HepG2 (cell line): ENCODE measurements at regions not wholly inside any gene's neighbourhood (a gene's known extent, or its start where the extent isn't known, plus 50 kb on each side); places are given as distances from the start of the nearest gene placed in this dataset.
A peak's percentile ranks its signal among the peaks of the same experiment; 100 is the strongest.

Source experiments
- ATAC-seq: fragments of 200-7000 bp; cut with Tn5 transposase; 3 replicates; pipeline ENCODE4 v1.9.1; 2020; ENCODE audit warnings: mild to moderate bottlenecking, moderate library complexity
- BruUV-seq: library from RNA; stranded (reverse); fragments of 400-500 nt; replicated peaks from 2 replicates; lab custom pipeline; 2021; lab: Mats Ljungman, UMichigan
- CTCF ChIA-PET: fragments of 300-600 bp; formaldehyde crosslinking; extraction: SDS; loops from one replicate; lab custom pipeline; 2021; ENCODE audit warnings: low total read pairs, inconsistent platforms, low intra/inter-chr PET ratio; lab: Yijun Ruan, JAX
- POLR2A ChIA-PET: fragments of 350-600 bp; sonication (Branson Sonifier 250); formaldehyde crosslinking; loops from one replicate; lab custom pipeline; 2020; ENCODE audit warnings: antibody characterized with exemption, inconsistent platforms; lab: Yijun Ruan, JAX
- DNase-seq: peaks from one replicate; pipeline ENCODE4 v3.0.0-alpha.2; 2015; ENCODE audit warnings: low spot score
- FAIRE-seq: peaks from 3 replicates; lab custom pipeline; 2011; peaks lifted over from hg19 to GRCh38; lab: Jason Lieb, UNC
- H2AFZ ChIP-seq: one replicate; pipeline ENCODE4 v1.6.1; 2011; ENCODE audit warnings: low read length, inconsistent platforms
- H3K27ac ChIP-seq: fragments of 300-600 bp; 3 replicates; pipeline ENCODE4 v1.8.0; 2011; ENCODE audit warnings: mixed run types, mild to moderate bottlenecking, mixed read lengths, low read length, inconsistent platforms; ENCODE audit not compliant: insufficient read depth; ENCODE audit errors: extremely low read length
- H3K27me3 ChIP-seq, 2 experiments: fragments of 200-600 bp in 1 of 2; 2 replicates in 1 of 2; 3 replicates in 1 of 2; pipeline versions ENCODE4 v1.6.0 to v1.8.0; 2011; ENCODE audit warnings: low read length in 2 of 2, mild to moderate bottlenecking in 2 of 2, moderate library complexity in 2 of 2, inconsistent platforms in 1 of 2; ENCODE audit not compliant: insufficient read depth in 2 of 2, control insufficient read depth in 1 of 2
- H3K36me3 ChIP-seq, 2 experiments: fragments of 200-600 bp in 1 of 2; replicated peaks in 1 of 2; 2 replicates in 1 of 2; 3 replicates in 1 of 2; pipeline versions ENCODE4 v1.5.1 to v1.8.0; 2011; ENCODE audit warnings: low read length in 2 of 2, inconsistent platforms in 1 of 2; ENCODE audit not compliant: insufficient read depth in 2 of 2, control insufficient read depth in 1 of 2
- H3K4me1 ChIP-seq: 2 replicates; pipeline ENCODE4 v1.5.1; 2012; ENCODE audit warnings: low read length, inconsistent platforms; ENCODE audit not compliant: insufficient read depth
- H3K4me2 ChIP-seq: 2 replicates; pipeline ENCODE4 v1.6.0; 2011; ENCODE audit warnings: low read depth, low read length, inconsistent platforms
- H3K4me3 ChIP-seq, 3 experiments: fragments of 200-600 bp in 1 of 3; sonication (generic), shearing (Covaris generic) in 1 of 3; replicated peaks in 1 of 3; 2 replicates each; pipeline ENCODE4 v1.5.1; 2011 to 2016; ENCODE audit warnings: low read length in 3 of 3, inconsistent platforms in 2 of 3, low read depth in 2 of 3, mild to moderate bottlenecking in 2 of 3, control low read depth in 1 of 3, mixed read lengths in 1 of 3; ENCODE audit not compliant: insufficient read depth in 1 of 3
- H3K79me2 ChIP-seq: one replicate; pipeline ENCODE4 v1.6.1; 2011; ENCODE audit warnings: low read length, inconsistent platforms; ENCODE audit not compliant: insufficient read depth
- H3K9ac ChIP-seq: 2 replicates; pipeline ENCODE4 v1.6.0; 2011; ENCODE audit warnings: mild to moderate bottlenecking, low read depth, low read length, inconsistent platforms; ENCODE audit not compliant: insufficient read depth
- H3K9me3 ChIP-seq: 2 replicates; pipeline ENCODE4 v1.5.1; 2012; ENCODE audit warnings: mild to moderate bottlenecking, low read length
- H4K20me1 ChIP-seq: 2 replicates; pipeline ENCODE4 v1.6.0; 2011; ENCODE audit warnings: inconsistent platforms, mild to moderate bottlenecking, low read length, moderate library complexity; ENCODE audit not compliant: insufficient read depth
- DNMT3B ChIP-seq: conservative IDR thresholded peaks from 2 replicates; pipeline ENCODE4 v1.6.1; 2016; ENCODE audit warnings: missing biosample characterization, control low read depth
- EZH2 ChIP-seq: conservative IDR thresholded peaks from 2 replicates; pipeline ENCODE4 v1.6.1; 2012; ENCODE audit warnings: mild to moderate bottlenecking, low read depth, low read length, moderate library complexity
- FOXC1 ChIP-seq: sonication (generic); formaldehyde crosslinking; IDR thresholded peaks from 2 replicates; pipeline ENCODE4 v1.8.0; 2022; ENCODE audit warnings: mild to moderate bottlenecking, missing genetic modification reagents, borderline replicate concordance
- FOXP4 ChIP-seq: sonication (generic); formaldehyde crosslinking; IDR thresholded peaks from 2 replicates; pipeline ENCODE4 v1.4.0; 2020; ENCODE audit warnings: missing genetic modification reagents
- MNT ChIP-seq: fragments of 450-650 bp; IDR thresholded peaks from 2 replicates; pipeline ENCODE4 v1.6.1; 2016
- NFRKB ChIP-seq: fragments of 450-650 bp; IDR thresholded peaks from 2 replicates; pipeline ENCODE4 v1.6.1; 2017
- NKX3-1 ChIP-seq: sonication (generic); formaldehyde crosslinking; IDR thresholded peaks from 2 replicates; pipeline ENCODE4 v1.5.0; 2020; ENCODE audit warnings: missing genetic modification reagents
- NR2C2 ChIP-seq: sonication (generic); formaldehyde crosslinking; IDR thresholded peaks from 2 replicates; pipeline ENCODE4 v1.4.0; 2020; ENCODE audit warnings: missing genetic modification reagents, mild to moderate bottlenecking, moderate library complexity, borderline replicate concordance
- PHF8 ChIP-seq: sonication (generic); formaldehyde crosslinking; IDR thresholded peaks from 2 replicates; pipeline ENCODE4 v1.5.0; 2020; ENCODE audit warnings: missing genetic modification reagents
- ZFY ChIP-seq: sonication (generic); formaldehyde crosslinking; IDR thresholded peaks from 2 replicates; pipeline ENCODE4 v1.4.0; 2020; ENCODE audit warnings: missing genetic modification reagents
- ZNF12 ChIP-seq: sonication (generic); formaldehyde crosslinking; IDR thresholded peaks from 2 replicates; pipeline ENCODE4 v1.5.0; 2020; ENCODE audit warnings: missing genetic modification reagents
- ZNF34 ChIP-seq: sonication (generic); formaldehyde crosslinking; IDR thresholded peaks from 2 replicates; pipeline ENCODE4 v1.4.0; 2020; ENCODE audit warnings: mild to moderate bottlenecking, missing genetic modification reagents, borderline replicate concordance
- ZNF552 ChIP-seq: sonication (generic); formaldehyde crosslinking; IDR thresholded peaks from 2 replicates; pipeline ENCODE4 v1.9.0; 2022; ENCODE audit warnings: missing genetic modification reagents, mild to moderate bottlenecking, borderline replicate concordance
- ZNF646 ChIP-seq: sonication (generic); formaldehyde crosslinking; IDR thresholded peaks from 2 replicates; pipeline ENCODE4 v1.9.0; 2021; ENCODE audit warnings: mild to moderate bottlenecking, missing genetic modification reagents
- ZNF891 ChIP-seq: sonication (generic); formaldehyde crosslinking; IDR thresholded peaks from 2 replicates; pipeline ENCODE4 v1.5.0; 2020; ENCODE audit warnings: mild to moderate bottlenecking, missing genetic modification reagents
- WGBS: methylation state at CpG from one replicate; pipeline ENCODE4 v1.1.6; 2017; ENCODE audit warnings: low lambda C conversion rate; 5-methylcytosine and 5-hydroxymethylcytosine counted together
- in situ Hi-C: cut with HindIII; loops from 2 replicates; pipeline ENCODE4 v1.10.0; 2017; ENCODE audit warnings: low pct_unique_long_range_greater_than_20kb; ENCODE audit not compliant: extremely low pct_ligation_motif_present
- intact Hi-C: fragments of 100-400 bp; cut with micrococcal nuclease; formaldehyde crosslinking; loops from one replicate; pipeline ENCODE4 v1.10.0; 2022; ENCODE audit not compliant: unreplicated experiment

- no peaks in the 10 kb centered on the region for H3K9me3 ChIP-seq
- no TSS peak for BruUV-seq
- H3K27ac ChIP-seq: no peak overlapping the region
- H3K9ac ChIP-seq: no peak overlapping the region
- intact Hi-C loops (no loop called here), in situ Hi-C loops (no loop called here)
- ATAC-seq (no peak; the same call in 2 of the 3 replicates), FAIRE-seq (no peak), DNase-seq (no peak)
- H3K4me3 ChIP-seq: no peak overlapping the region
- peaks cover 7% of the 10 kb centered on the region for H3K4me1 ChIP-seq
- H3K79me2 ChIP-seq: no peaks in the 10 kb centered on the region
- 100% methylated on average over 2 of the region's 2 CpGs for WGBS
- TF ChIP-seq PHF8: no peak
- TF ChIP-seq NKX3-1 (CRISPR knock-in tag): no peak
- no peak for TF ChIP-seq NR2C2 (CRISPR knock-in tag)
- no peak for TF ChIP-seq EZH2
- no peak for TF ChIP-seq ZNF552 (CRISPR knock-in tag)
- no peak for TF ChIP-seq FOXC1
- TF ChIP-seq NFRKB: peak; percentile 11; the same call in 1 of the 2 replicates
- TF ChIP-seq ZNF646 (CRISPR knock-in tag): peak; percentile 70; the same call in 1 of the 2 replicates
- no peak for TF ChIP-seq ZNF891 (CRISPR knock-in tag)
- TF ChIP-seq DNMT3B (CRISPR knock-in tag): no peak
- no peak for TF ChIP-seq MNT
- TF ChIP-seq ZNF12: no peak
- TF ChIP-seq ZNF34: no peak
- TF ChIP-seq ZFY: no peak
- no peak for TF ChIP-seq FOXP4 (CRISPR knock-in tag)
- no peaks in the 10 kb centered on the region for H4K20me1 ChIP-seq
- no peaks in the 10 kb centered on the region for H3K27me3 ChIP-seq
- ChIA-PET CTCF (no interaction called here), POLR2A (no interaction called here)
- no peak overlapping the region for H3K4me2 ChIP-seq
- peaks cover 0 to 8% of the 10 kb centered on the region in 2 experiments; a peak in 3 of 5 replicates for H3K36me3 ChIP-seq
- no peak overlapping the region for H2AFZ ChIP-seq
Measured at GRCh38 chr20:3349786-3350185, 57.7 kb downstream of the DNAAF9 start.
